Adrenal gland (tissue), 5 donors: ENCODE measurements at regions not wholly inside any gene's neighbourhood (a gene's known extent, or its start where the extent isn't known, plus 50 kb on each side); places are given as distances from the start of the nearest gene placed in this dataset.

Source experiments
- POLR2A ChIP-seq, 2 donors: fragments of 450-650 bp; IDR thresholded peaks; one replicate each; pipeline ENCODE4 v1.6.1; 2017; ENCODE audit warnings: antibody characterized with exemption in 2 of 2, mild to moderate bottlenecking in 2 of 2, moderate library complexity in 1 of 2
- TF ChIP-seq, protein P1 (sequence below), 6 experiments: fragments of 450-650 bp in 4 of 6; fragments of 200-600 bp in 2 of 6; sonication (generic) in 1 of 6; IDR thresholded peaks; 1 replicate in 5 of 6; 2 replicates in 1 of 6; pipeline versions ENCODE4 v1.5.1 to v1.8.0; 2016 to 2021; ENCODE audit warnings: antibody characterized with exemption in 6 of 6, mild to moderate bottlenecking in 2 of 6, moderate library complexity in 1 of 6
- donor health status: DM: no; HTN: no; CAD: no.

DNA sequence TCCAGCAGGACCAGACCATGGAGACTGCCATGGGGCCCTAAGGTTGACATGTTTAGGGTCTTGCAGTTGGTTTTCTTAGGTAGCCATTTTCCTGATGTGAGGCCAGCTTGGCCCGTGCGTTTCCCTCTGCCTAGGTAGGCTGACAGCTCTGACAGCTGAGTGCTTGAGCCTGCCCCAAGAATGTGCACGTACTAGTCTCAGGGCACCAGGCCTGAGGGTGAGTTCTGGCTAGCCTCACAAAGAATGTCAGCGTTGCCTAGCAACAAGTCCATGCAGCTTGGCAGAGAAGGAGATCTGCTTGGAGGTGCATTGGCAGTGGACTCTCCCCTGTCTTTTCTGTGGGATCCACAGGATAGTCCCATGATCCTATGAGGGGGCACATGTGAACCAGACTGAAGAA lies 336.0 kb upstream of the TSPY4 start:
- TF ChIP-seq, protein P1, sequence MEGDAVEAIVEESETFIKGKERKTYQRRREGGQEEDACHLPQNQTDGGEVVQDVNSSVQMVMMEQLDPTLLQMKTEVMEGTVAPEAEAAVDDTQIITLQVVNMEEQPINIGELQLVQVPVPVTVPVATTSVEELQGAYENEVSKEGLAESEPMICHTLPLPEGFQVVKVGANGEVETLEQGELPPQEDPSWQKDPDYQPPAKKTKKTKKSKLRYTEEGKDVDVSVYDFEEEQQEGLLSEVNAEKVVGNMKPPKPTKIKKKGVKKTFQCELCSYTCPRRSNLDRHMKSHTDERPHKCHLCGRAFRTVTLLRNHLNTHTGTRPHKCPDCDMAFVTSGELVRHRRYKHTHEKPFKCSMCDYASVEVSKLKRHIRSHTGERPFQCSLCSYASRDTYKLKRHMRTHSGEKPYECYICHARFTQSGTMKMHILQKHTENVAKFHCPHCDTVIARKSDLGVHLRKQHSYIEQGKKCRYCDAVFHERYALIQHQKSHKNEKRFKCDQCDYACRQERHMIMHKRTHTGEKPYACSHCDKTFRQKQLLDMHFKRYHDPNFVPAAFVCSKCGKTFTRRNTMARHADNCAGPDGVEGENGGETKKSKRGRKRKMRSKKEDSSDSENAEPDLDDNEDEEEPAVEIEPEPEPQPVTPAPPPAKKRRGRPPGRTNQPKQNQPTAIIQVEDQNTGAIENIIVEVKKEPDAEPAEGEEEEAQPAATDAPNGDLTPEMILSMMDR (IDR thresholded peaks at IDR 0.05): no peak
- TF ChIP-seq POLR2A (IDR thresholded peaks at IDR 0.05): no peak
